Stimulated activated CD4-positive, alpha-beta T cell treated with anti-CD3 and anti-CD28 coated beads, Interleukin-4, amount 100 ng/mL, for 48 hours (primary cell): ENCODE measurements at regions not wholly inside any gene's neighbourhood (a gene's known extent, or its start where the extent isn't known, plus 50 kb on each side); places are given as distances from the start of the nearest gene placed in this dataset.

Experiments used
- DNase-seq, 2 donors: peaks; one replicate each; pipeline ENCODE4 v3.0.0-alpha.2; 2020; ENCODE audit warnings: low read depth in 2 of 2

DNA sequence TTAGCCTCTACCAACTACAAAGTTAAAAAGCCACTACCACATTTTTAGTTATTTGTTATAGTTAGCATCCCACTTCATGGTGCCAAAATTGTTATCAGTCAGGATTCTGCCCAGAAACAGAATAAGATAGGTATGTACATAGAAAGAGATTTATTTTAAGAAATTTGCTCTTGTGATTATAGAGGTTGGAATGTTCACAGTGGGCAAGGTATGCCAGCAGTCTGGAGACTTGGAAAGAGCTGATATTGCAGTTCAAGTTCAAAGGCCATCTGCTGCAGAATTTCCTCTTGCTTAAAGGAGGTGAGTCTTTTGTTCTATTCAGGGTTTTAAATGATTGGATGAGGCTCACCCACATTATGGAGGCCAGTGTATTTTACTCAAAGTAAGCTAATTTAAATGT, 143.8 kb upstream of the POU1F1 start:
- no peak for DNase-seq

DNA sequence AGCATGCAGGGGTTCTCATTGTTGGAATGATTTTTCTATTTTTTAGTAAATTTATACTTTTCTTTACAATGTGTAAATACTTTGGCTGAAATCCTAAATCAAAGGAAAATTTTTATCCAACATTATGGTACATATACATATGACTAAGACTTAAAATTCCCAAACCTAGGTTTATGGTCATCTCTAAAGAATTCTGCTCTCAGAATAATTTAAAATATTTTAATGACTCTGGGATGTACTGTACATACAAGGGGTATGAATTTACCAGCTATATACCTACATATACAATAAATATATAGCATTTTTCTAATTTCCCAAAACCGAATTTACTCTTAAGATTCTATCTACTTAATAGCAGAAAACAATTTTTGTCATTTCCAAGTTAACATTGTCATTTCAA, 137.9 kb upstream of the POU1F1 start:
- DNase-seq, result no peak

DNA sequence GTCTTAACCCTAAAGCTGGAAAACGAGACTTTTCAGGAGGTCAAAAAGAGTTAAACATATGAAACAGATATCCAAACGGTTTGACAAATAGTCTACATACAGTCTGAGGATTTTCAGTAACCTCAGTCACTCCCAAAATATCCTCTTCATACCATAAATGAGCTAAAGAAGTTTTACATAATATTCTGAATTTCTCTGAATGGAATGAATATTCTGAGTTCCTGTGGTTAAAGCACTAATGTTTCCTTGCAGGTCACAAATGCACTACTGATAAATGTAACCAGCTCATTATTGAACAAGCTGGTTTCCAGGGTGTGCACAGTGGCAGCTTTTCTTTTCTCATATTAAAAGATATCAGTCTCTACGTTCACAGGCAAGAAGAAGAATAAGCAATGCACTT, 137.4 kb upstream of the POU1F1 start:
- no peak for DNase-seq

DNA sequence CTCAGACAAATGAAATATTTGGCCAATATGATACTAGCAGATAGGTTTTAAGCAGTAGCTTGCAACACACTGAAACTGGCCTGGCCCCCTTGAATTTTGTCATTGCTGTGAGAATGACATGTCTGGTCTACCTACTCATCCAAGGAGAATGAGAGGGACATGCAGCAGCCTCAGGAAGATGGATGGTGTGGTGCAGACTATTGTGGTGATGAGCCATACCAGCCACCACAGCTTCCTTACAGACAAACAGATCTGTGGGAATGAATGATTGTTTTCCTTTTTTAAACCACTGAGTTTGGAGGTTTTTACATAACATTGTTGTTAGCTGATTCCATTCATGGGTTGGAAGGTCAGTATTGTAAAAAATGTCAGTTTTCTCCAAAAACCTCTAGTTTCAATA, 133.7 kb upstream of the POU1F1 start:
- no peak for DNase-seq

DNA sequence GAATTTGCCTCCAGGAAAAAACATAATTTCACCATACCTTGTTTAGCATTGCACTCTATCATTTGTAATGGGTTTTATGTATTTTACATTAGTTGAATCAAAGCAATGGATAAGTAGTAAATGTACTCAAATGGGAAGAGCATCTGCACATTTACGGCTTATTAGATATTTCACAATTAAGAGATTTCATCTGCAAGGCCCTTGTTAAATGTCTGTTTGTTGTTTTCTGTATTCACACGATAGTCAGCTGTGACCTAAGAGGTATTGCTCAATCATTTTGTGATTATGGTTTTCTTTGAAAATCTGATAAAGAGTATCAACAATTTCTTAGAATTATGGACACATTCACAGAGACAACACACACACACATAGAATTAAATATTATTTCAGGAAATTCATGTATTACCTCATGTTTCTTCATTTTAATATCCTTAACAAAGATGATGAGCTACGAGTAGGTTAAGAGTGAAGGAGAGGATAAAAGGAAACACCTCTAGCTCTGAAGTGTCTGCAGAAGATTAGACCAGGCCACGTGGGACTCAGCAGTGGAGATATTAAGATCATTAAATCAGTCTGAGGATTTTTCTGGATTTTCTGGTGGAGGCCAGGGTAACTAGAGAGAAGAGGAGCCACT, 121.9 kb upstream of the POU1F1 start:
- no peak for DNase-seq

DNA sequence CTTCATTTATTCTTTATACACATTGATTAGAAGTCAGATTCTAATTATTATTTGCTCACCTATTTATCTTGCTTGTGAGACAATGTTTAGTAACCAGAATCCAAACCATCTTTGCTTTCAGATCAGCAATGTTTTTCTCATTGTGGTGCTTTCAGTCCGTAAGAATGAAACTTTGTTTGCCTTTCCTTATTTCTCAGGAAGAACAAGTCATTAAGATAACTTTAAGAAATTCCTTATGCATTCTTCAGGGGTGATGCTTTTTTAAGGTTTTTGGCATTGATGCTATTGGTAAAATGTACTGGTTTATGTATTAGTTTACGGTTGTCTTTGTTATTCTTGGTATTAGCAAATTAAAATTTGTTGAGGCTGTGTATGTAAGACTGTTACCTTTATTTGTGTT, 120.8 kb upstream of the POU1F1 start:
- DNase-seq, result no peak

DNA sequence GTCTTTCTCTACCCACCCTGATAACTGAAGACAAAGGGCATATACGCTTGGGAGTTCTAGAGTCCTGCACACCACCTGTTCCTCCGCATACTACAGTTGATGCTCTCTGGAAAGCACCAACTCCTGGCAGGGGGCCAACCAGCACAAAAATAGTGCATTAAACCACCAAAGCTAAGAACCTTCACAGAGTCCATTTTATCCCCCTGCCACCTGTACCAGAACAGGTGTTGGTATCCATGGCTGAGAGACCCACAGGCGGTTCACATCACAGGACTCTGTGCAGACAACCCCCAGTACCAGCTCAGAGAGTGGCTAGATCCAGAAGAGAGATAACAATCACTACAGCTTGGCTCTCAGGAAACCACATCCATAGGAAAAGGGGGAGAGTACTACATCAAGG, 114.4 kb upstream of the POU1F1 start:
- no peak for DNase-seq

DNA sequence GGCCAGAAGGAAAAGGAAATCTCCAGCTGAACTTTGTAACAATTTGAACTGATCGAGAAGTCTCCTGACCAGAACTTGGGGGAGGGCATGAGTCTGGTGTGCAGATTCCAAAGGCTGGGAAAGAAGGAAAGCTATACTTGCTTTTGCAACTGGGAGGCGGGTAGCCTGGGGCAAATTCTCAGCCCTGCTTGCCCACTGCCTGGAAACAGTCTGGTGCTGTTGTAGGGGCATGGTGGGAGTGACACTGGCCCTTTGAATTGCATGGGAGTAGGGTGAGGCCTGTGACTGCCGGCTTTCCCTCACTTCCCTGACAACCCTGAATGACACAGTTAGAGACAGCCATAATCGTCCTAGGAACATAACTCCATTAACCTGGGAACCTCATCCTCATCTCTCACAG, 114.0 kb upstream of the POU1F1 start:
- no peak for DNase-seq

DNA sequence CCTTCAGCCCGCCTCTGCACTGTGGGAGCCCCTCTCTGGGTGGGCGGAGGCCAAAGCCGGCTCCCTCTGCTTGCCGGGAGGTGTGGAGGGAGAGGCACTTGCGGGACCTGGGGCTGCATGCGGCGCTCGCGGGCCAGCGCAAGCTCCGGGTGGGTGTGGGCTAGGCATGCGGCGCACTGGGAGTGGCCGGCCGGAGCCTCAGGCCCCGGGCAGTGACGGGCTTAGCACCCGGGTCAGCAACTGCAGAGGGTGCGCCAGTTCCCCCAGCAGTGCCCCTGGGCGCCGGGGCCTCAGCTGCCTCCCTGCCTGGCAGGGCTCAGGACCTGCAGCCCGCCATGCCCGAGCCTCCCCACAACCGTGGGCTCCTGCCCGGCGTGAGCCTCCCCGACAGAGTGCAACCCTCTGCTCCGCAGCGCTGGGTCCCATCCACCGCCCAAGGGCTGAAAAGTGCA, 98.9 kb upstream of the POU1F1 start:
- DNase-seq, result no peak

DNA sequence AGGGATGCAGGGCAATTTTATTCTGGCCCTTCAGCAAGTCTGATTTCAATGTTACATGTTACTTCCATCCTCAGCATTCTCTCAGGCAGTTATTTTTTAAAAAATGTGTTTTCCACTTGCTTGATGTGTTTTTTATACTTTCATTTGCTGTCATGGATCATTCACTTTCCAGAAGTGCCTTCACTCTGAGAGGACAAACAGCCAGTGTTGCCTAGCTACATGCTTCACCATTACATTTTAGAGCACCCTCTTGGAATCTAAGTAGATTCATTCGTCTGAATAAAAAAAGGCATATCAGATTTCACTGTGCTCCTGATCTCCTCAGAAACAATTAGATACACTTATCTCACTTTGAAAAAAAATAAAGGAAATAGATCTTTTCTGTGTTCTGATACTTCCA, 93.6 kb upstream of the POU1F1 start:
- no peak for DNase-seq

DNA sequence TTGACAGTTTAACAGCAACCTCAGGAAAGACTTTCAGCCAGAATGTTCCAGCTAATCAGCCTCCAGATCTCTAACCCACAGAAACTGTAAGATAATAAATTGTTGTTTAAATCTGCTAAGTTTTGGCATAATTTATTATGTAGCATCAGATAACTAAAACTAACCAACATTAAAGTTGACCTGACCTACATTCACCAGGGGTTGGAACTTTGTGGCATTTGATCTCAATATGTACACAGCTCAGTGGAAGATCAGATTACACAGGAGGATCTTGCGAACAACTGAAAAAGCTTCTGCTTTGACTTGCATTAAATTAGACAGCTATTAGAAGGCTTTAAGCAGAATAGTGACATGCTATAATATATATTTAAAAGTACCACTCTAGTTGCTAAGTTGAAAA, 91.4 kb upstream of the POU1F1 start:
- DNase-seq, result no peak

DNA sequence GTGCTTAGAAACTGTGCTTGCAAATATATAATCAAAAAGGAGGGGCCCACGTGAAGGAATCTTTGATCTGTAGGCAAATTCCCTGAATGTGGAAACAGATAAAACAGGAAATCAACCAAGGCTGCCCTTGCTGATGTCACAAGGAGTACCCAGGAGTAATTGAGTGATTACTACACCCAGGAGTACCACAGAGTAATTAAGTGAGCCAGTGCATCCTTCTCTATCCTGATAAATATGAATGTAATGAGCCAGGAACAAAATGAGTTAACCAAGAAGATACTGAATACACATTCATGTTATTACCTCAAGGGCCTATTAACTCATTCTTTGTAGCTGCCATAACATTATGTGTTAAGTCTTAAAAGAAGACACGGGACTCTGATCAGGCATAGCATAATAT, 87.3 kb upstream of the POU1F1 start:
- no peak for DNase-seq

DNA sequence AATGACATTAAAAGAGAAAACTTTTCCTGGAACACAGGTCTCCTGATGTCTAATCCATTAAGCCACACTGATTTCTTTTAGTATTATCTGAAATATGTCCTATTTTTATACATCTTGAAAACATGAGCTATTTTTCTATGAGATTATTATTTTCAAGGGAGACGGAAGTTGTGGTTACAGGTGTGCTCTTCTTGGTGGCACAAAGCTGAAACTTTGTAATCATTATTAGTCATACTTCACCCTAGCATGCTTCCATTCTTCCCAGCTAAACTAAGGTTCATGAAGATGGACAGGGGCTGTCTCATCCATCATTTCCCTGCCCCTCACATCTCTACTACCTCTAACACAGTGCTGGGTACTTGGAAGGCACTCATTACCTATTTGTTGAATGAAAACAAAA, 85.6 kb upstream of the POU1F1 start:
- DNase-seq, result no peak

DNA sequence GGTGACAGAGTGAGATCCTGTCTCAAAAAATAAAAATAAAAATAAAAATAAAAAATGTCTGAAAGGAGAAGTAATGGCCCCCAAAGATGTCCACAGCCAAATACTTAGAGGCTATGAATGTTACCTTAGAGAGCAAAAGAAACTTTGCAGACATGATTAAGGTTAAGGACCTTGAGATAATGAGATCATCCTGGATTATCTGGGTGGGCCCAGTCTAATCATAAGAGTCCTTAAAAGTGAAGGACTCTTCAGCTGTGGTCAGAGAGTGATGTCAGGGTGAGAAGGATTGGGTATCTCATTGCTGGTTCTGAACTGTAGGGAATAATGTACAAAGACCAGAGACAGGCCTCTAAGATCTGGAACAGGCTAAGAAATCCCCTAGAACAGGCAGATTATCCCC, 84.9 kb upstream of the POU1F1 start:
- DNase-seq, result no peak

DNA sequence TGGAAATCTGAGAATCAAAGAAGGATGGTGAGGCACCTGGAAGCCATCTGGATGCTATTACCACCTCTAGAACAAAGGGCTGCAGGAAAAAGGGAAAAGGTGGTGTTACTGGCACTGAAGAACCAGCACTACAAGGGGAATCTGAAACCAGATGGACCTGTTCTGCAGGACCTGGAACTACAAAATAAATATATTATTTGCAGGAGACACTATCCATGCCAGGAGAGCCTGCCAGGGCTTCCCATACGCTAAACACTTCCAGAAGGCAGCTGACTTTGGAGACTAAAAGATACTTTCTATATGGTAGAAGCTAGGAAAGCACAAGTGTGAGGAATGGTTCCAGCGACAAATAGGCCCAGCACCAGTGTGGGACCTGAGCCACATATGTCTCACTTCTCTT, 83.4 kb upstream of the POU1F1 start:
- no peak for DNase-seq

DNA sequence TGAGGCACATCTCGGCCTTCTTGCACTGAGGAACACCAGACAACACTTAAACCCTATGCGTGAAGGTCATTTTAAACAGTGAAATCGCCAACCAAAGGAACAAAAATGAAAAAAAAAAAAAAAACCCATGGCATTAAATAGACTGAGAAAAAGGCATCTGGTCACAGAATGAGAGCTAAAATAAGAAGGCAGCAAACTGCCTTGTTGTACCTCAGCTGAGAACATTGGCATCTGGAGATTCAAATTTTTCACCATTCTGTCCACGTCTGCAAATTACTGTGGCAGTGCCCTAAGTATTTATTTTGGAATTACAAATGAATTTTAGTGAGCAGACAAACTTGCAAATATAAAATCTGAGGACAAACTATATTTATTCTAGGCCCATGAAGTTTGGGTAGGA, 82.6 kb upstream of the POU1F1 start:
- DNase-seq, result no peak

DNA sequence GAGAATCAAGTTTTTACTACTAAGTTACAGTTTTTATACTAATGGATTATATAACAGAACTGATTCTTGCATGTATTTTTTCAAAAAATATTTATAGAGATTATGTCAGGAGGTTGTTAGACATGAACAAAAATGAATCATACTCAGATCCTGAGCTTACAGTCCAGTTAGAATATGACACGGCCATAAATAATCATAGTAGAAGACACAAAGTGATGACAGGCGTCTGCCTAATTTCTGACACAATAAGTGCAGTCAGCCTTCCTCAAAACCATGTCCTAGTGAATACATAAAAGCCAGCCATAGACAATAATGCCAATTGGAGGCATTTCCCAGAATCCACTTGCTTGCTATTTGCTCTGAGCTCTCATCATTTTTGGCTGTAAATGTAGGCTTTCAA, 81.7 kb upstream of the POU1F1 start:
- DNase-seq, result no peak

DNA sequence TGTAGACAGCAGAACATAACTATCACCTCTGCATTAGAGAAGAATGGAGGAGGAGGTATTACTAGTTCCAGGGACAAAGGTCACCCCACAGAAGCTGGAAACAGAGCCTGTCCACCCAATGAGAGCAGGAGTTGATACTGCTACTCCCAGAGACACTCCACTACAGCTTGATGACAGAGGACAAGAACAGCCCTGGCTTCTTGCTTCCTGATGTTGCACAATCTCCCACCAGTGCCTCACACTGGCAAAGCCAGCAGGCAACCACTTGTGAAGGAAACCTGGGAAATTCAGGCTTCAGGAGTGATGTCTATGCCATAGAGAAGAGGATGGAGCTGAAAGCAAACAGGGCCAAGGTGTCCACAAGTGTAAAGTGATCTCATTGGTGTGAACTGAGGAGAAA, 78.0 kb upstream of the POU1F1 start:
- DNase-seq, result no peak

DNA sequence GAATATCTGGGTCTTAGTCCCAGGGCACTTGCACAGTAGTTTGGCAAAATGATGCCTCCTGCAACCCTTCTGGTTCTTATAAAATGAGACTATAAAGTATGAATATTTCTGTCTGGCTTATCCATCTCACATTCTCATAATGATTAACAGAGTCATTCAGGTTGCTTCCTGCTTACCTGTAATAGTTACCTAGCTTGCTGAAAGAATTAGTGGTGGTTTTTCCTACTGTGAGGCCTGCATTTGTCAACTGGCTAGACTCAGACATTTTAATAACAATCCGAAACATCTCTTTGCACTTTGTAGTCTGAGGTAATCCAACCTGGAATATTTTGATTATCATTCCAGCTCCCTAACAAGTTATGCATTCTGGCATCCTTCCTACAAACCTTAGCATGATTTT, 75.6 kb upstream of the POU1F1 start:
- DNase-seq, result no peak

DNA sequence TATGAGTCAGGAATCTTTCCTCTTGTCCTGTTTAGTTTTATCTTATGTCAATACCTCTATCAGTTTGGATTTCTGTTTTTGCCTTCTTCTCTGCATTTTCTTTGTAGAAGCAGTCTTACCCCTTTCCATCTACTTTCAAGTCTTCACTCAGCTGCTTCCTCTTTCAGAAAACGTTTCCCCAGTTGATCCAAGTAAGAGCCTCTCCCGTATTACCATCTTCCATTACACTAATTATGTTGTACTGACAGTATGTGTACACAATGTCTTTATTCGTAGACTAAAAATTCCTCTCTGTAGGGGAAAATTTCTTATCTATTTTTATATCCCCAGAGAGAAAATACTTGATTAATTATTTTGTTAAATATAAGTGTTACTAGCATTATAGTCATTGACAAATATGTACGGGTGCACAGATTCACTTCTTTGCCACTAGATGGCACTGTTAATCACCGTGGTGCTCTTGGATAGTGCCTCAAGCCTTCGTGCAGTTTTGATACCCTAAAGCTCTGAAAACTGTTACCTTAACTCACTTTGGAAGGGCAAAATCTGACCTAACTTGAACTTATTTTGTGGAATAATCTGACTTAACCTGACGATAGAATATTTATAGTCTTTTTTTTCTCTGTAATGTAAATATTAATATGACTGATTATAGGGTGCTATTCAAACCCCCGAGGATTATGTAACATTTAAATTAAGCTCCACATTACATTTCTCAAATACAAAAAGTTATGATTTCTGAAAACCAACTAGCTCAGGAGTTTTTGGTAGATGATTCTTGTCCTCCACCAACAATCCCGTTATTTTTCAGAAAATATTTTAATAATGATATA, 74.2 kb upstream of the POU1F1 start:
- DNase-seq, result peak in 1 of 2 donors; percentile 4

DNA sequence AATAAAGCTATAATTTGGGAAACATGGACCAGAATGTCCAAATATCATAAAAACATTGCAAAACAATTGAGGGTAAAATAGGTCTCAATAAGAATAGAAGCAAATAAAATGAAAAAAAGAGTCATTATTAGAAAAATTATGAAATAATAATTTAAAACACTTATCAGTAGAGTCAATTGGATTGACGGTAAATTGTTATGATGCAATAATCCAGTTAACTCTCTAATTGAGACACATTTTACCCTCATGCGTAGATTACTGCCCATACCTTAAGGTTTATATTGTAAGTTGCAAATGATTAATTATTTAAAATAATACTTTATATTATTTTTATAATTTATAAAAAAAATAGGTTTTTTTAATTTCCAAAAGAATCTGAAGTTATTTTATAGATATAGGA, 73.4 kb upstream of the POU1F1 start:
- no peak for DNase-seq

DNA sequence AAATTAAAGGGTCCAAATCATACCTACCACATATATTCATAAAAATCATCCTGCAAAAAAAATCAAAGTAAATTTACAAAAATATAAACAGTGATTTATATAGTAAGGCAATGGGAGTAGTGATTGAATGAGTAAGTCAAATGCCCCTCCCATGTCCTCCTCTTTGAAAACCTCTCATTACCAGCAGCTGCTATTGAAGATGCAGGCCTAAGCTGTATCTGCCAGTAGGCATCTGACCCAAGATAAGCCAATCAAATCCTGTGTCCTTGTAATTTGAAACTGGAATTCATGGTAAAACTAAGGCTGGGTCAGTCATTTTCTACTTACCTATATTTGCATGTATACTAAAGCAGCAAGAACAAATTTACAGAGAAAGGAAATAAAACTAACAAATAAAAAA, 60.4 kb upstream of the POU1F1 start:
- DNase-seq, result no peak

DNA sequence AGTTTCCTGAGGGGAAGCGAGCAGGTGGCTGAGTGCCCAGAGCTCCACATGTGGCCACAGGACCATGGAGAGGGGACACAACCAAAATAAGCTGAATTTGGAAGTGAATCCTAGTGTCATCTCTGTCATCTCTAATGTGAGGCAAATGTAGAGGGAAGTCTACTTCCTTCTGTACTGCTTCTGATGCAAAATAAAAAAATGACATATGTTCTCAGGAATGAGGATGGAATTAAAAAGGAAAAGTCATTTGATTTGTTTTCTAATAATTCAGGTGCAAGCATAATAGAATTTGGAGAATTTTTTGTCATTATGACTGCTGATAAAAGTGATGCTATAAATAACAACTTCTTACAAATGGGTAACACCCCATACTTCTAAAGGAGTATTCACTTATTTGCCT, 59.5 kb upstream of the POU1F1 start:
- DNase-seq, result no peak
